Stimulated activated CD4-positive, alpha-beta T cell treated with anti-CD3 and anti-CD28 coated beads, Interleukin-4, amount 100 ng/mL, for 48 hours (primary cell): ENCODE measurements at regions not wholly inside any gene's neighbourhood (a gene's known extent, or its start where the extent isn't known, plus 50 kb on each side); places are given as distances from the start of the nearest gene placed in this dataset.
"Not testable (repeated sequence)": the region's sequence is repeated elsewhere in the genome, so short reads cannot be mapped to it uniquely, and the experiment has no call there.

Experiments used
- DNase-seq, 2 donors: peaks; one replicate each; pipeline ENCODE4 v3.0.0-alpha.2; 2020; ENCODE audit warnings: low read depth in 2 of 2

- no peak for DNase-seq
Measured at GRCh38 chr1:187516874-187517273, 688.1 kb downstream of the PLA2G4A start.

GRCh38 chr1:187517546-187517945, 688.8 kb downstream of the PLA2G4A start:
- DNase-seq = no peak

GRCh38 chr1:187527346-187527745, 698.6 kb downstream of the PLA2G4A start:
- no peak for DNase-seq

GRCh38 chr1:187537936-187538335, 709.2 kb downstream of the PLA2G4A start:
- DNase-seq = no peak

GRCh38 chr1:187549540-187549939, 720.8 kb downstream of the PLA2G4A start:
- DNase-seq = no peak

- no peak for DNase-seq
Measured at GRCh38 chr1:187551061-187551460, 722.3 kb downstream of the PLA2G4A start.

- no peak for DNase-seq
Measured at GRCh38 chr1:187563191-187563590, 734.4 kb downstream of the PLA2G4A start.

GRCh38 chr1:187566354-187566753, 737.6 kb downstream of the PLA2G4A start:
- no peak for DNase-seq

GRCh38 chr1:187568067-187568466, 739.3 kb downstream of the PLA2G4A start:
- no peak for DNase-seq

GRCh38 chr1:187570166-187570565, 741.4 kb downstream of the PLA2G4A start:
- DNase-seq = no peak

GRCh38 chr1:187577610-187578009, 748.9 kb downstream of the PLA2G4A start:
- DNase-seq = no peak

- no peak for DNase-seq
Measured at GRCh38 chr1:187588917-187589316, 760.2 kb downstream of the PLA2G4A start.

GRCh38 chr1:187605736-187606135, 777.0 kb downstream of the PLA2G4A start:
- no peak for DNase-seq

GRCh38 chr1:187615853-187616735, 787.3 kb downstream of the PLA2G4A start:
- not testable (repeated sequence) for DNase-seq

GRCh38 chr1:187616830-187617229, 788.1 kb downstream of the PLA2G4A start:
- DNase-seq = not testable (repeated sequence)

GRCh38 chr1:187617776-187618175, 789.0 kb downstream of the PLA2G4A start:
- no peak for DNase-seq

- DNase-seq = no peak
Measured at GRCh38 chr1:187619175-187619574, 790.4 kb downstream of the PLA2G4A start.

- DNase-seq = no peak
Measured at GRCh38 chr1:187621951-187622350, 793.2 kb downstream of the PLA2G4A start.

GRCh38 chr1:187622545-187622944, 793.8 kb downstream of the PLA2G4A start:
- DNase-seq = no peak

- no peak for DNase-seq
Measured at GRCh38 chr1:187624812-187625545, 796.2 kb downstream of the PLA2G4A start.

GRCh38 chr1:187626056-187626455, 797.3 kb downstream of the PLA2G4A start:
- no peak for DNase-seq

GRCh38 chr1:187627516-187627915, 798.8 kb downstream of the PLA2G4A start:
- no peak for DNase-seq

GRCh38 chr1:187629075-187629474, 800.3 kb downstream of the PLA2G4A start:
- DNase-seq = no peak
